BJ (cell line): ENCODE measurements at regions not wholly inside any gene's neighbourhood (a gene's known extent, or its start where the extent isn't known, plus 50 kb on each side); places are given as distances from the start of the nearest gene placed in this dataset.

ENCODE experiments used
- CTCF ChIA-PET: fragments of 350-600 bp; formaldehyde crosslinking; extraction: SDS; loops from one replicate; lab custom pipeline; 2021; ENCODE audit warnings: antibody characterized with exemption, inconsistent platforms; lab: Yijun Ruan, JAX
- POLR2A ChIA-PET: fragments of 300-600 bp; sonication (Branson Sonifier 250); formaldehyde crosslinking; extraction: SDS; loops from one replicate; lab custom pipeline; 2021; ENCODE audit warnings: antibody characterized with exemption; lab: Charles Lee
- DNase-seq: peaks from one replicate; pipeline ENCODE4 v3.0.0-alpha.2; 2011; ENCODE audit warnings: low read depth
- H3K27me3 ChIP-seq: 2 replicates; pipeline ENCODE4 v1.6.0; 2011; ENCODE audit warnings: low read length; ENCODE audit not compliant: control insufficient read depth, insufficient read depth
- H3K36me3 ChIP-seq: 2 replicates; pipeline ENCODE4 v1.5.1; 2011; ENCODE audit warnings: low read length; ENCODE audit not compliant: control insufficient read depth, insufficient read depth
- H3K4me3 ChIP-seq: 2 replicates; pipeline ENCODE4 v1.5.1; 2011; ENCODE audit warnings: low read depth, mild to moderate bottlenecking, control low read depth, low read length
- TF ChIP-seq, protein P1 (sequence below): IDR thresholded peaks from 2 replicates; pipeline ENCODE4 v1.5.1; 2011; ENCODE audit warnings: low read depth, mild to moderate bottlenecking, control low read depth, inconsistent platforms, low read length, moderate library complexity; ENCODE audit not compliant: insufficient read depth

DNA sequence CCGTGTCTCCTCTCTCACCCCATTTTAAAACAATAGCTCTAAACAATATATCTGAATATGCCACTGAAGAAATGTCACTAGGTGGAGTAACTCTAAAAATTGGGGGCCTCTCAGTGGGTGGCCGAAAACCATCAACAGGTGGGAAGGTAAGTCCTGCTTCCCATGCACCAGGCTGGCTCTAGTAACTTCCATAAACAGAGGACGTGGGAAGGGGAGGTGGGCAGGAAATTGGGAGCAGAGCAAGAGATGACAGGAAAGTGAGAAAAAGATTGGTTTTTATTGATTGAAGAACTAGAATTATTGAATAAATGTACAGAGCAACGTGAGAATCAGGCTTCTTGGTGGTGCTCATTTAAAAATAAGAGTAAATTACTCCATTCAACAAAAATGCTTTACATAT, 170.4 kb downstream of the SOCS6 start:
- TF ChIP-seq, protein P1, sequence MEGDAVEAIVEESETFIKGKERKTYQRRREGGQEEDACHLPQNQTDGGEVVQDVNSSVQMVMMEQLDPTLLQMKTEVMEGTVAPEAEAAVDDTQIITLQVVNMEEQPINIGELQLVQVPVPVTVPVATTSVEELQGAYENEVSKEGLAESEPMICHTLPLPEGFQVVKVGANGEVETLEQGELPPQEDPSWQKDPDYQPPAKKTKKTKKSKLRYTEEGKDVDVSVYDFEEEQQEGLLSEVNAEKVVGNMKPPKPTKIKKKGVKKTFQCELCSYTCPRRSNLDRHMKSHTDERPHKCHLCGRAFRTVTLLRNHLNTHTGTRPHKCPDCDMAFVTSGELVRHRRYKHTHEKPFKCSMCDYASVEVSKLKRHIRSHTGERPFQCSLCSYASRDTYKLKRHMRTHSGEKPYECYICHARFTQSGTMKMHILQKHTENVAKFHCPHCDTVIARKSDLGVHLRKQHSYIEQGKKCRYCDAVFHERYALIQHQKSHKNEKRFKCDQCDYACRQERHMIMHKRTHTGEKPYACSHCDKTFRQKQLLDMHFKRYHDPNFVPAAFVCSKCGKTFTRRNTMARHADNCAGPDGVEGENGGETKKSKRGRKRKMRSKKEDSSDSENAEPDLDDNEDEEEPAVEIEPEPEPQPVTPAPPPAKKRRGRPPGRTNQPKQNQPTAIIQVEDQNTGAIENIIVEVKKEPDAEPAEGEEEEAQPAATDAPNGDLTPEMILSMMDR = no peak
- no peak for DNase-seq
- CTCF ChIA-PET = interaction anchor here (1.5 to 2.8 kb wide), 2 partner anchors 263 to 1533 kb away, joined by 3 to 11 read pairs; no protein-coding TSS in a partner anchor
- H3K36me3 ChIP-seq = no peaks in the 10 kb centered on the region
- H3K27me3 ChIP-seq = peaks cover 1% of the 10 kb centered on the region; the same call in 1 of the 2 replicates
- no peak overlapping the region for H3K4me3 ChIP-seq
- POLR2A ChIA-PET = no interaction called here

DNA sequence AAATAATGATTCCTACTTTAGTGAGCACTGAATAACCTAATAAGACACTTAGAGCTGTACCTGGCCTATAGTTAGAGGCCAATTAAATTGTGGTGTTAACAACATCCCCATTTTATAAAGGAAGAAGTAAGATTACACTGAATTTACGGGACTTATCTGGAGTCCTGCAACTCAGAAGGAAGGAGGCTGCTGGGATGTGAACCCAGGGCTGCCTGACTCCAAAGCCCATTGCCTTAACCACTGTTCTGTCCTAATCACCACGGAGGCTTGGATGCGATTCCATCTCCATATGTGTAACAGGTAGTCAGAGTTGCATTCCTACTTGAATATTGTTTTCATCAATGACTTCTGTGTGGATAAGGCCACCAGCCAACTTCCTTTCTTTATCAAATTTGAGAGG, 168.9 kb downstream of the SOCS6 start:
- TF ChIP-seq, protein P1 = no peak
- CTCF ChIA-PET = interaction anchor here (1.5 to 2.8 kb wide), 2 partner anchors 262 to 286 kb away, joined by 3 to 11 read pairs; no protein-coding TSS in a partner anchor
- no peaks in the 10 kb centered on the region for H3K36me3 ChIP-seq
- POLR2A ChIA-PET = no interaction called here
- no peak overlapping the region for H3K4me3 ChIP-seq
- no peak for DNase-seq
- peaks cover 1% of the 10 kb centered on the region; the same call in 1 of the 2 replicates for H3K27me3 ChIP-seq

DNA sequence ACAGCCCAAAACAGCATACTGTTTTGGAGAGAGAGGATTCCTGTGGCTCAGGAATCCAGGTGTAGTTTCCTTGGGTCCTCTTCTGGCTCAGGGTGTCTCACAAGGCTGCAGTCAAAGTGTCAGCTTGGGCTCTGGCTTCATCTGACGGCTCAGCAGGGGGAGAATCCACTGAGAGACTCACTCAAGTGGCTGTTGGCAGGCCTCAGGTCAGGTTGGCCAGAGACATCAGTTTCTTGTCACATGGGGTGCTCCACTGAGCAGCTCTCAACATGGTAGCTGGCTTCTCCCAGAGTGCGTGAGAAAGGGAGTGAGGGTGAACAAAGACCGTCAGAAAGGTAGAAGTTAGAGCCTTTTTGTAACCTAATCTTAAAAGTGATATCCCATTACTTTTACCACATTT, 168.4 kb downstream of the SOCS6 start:
- ChIA-PET POLR2A (no interaction called here), CTCF (interaction anchor here (1.5 to 2.8 kb wide), 2 partner anchors 261 to 285 kb away, joined by 3 to 11 read pairs; no protein-coding TSS in a partner anchor)
- peaks cover 1% of the 10 kb centered on the region; the same call in 1 of the 2 replicates for H3K27me3 ChIP-seq
- no peak overlapping the region for H3K4me3 ChIP-seq
- TF ChIP-seq, protein P1 = no peak
- DNase-seq = no peak
- no peaks in the 10 kb centered on the region for H3K36me3 ChIP-seq

DNA sequence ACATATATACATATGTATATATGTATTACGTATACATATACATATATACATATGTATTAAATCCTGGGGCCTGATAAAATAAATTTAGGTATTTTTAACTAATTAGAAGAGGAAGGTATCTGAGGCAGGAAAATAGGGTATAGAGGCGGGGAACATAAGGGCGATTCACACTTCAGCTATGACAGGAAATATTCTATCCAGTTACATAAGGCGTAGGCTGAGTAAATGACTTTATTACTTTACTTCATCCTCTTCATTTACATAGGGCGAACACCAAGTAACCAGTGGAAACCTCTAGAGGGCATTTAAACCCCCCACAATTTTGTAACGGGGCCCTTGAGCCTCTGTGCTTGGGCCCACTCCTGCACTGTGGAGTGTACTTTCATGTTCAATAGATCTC, 167.5 kb downstream of the SOCS6 start:
- TF ChIP-seq, protein P1 = no peak
- no peak for DNase-seq
- Histone ChIP-seq H3K36me3 (no peaks in the 10 kb centered on the region), H3K27me3 (no peaks in the 10 kb centered on the region), H3K4me3 (no peak overlapping the region)
- ChIA-PET CTCF (interaction anchor here (1.1 to 9.0 kb wide), 5 partner anchors 16 to 286 kb away, joined by 3 to 121 read pairs (median 23); no protein-coding TSS in a partner anchor), POLR2A (no interaction called here)

DNA sequence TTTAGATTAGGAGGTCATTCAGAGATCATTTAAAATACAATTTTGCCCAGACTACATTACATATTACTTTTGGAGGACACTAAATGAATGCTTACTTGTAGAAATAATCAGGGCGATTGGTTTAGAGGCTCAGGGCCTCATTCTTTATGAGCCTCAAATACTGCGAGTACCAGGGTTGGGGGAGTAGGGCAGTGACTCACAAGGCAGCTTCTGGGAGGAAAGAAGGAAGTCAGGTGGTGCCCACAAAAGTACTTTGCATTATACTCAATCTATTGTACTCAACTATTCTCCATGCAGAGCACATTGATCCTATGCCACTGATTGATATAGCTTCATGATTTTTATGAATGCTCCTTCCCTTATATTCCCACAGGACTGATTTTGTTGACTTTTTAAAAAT, 166.9 kb downstream of the SOCS6 start:
- TF ChIP-seq, protein P1 = no peak
- ChIA-PET CTCF (interaction anchor here (1.1 to 9.0 kb wide), 8 partner anchors 10 to 285 kb away, joined by 3 to 121 read pairs (median 10); no protein-coding TSS in a partner anchor), POLR2A (no interaction called here)
- no peak overlapping the region for H3K4me3 ChIP-seq
- no peak for DNase-seq
- no peaks in the 10 kb centered on the region for H3K27me3 ChIP-seq
- H3K36me3 ChIP-seq = no peaks in the 10 kb centered on the region
